Liver (tissue), 8 donors: ENCODE measurements at regions not wholly inside any gene's neighbourhood (a gene's known extent, or its start where the extent isn't known, plus 50 kb on each side); places are given as distances from the start of the nearest gene placed in this dataset.

Experiments used
- DNase-seq: peaks from one replicate; pipeline ENCODE4 v3.0.0-alpha.2; 2017; ENCODE audit warnings: low spot score
- H3K27ac ChIP-seq, 2 donors: one replicate each; pipeline ENCODE4 v1.7.0; 2013; ENCODE audit warnings: inconsistent platforms in 2 of 2, low read length in 2 of 2, control low read depth in 1 of 2, low read depth in 1 of 2, mild to moderate bottlenecking in 1 of 2
- H3K27me3 ChIP-seq, 4 donors: one replicate each; pipeline versions ENCODE4 v1.6.1 to v1.7.0; 2013; ENCODE audit warnings: low read length in 3 of 4, inconsistent platforms in 1 of 4, mild to moderate bottlenecking in 1 of 4, moderate library complexity in 1 of 4; ENCODE audit not compliant: control insufficient read depth in 4 of 4, insufficient read depth in 4 of 4
- H3K36me3 ChIP-seq, 4 donors: one replicate each; pipeline versions ENCODE4 v1.6.1 to v1.7.0; 2013; ENCODE audit warnings: low read length in 3 of 4, mild to moderate bottlenecking in 3 of 4, low read depth in 1 of 4, moderate library complexity in 1 of 4; ENCODE audit not compliant: control insufficient read depth in 4 of 4, insufficient read depth in 3 of 4
- H3K4me1 ChIP-seq, 4 donors: one replicate each; pipeline versions ENCODE4 v1.6.1 to v1.7.0; 2013; ENCODE audit warnings: low read length in 3 of 4, mild to moderate bottlenecking in 3 of 4, moderate library complexity in 1 of 4; ENCODE audit not compliant: control insufficient read depth in 4 of 4, insufficient read depth in 4 of 4
- H3K4me3 ChIP-seq, 3 donors: one replicate each; pipeline versions ENCODE4 v1.6.1 to v1.7.0; 2013; ENCODE audit warnings: low read length in 3 of 3, control low read depth in 1 of 3, low read depth in 1 of 3, mild to moderate bottlenecking in 1 of 3
- H3K9ac ChIP-seq, 2 donors: one replicate each; pipeline ENCODE4 v1.7.0; 2013; ENCODE audit warnings: low read length in 2 of 2, mild to moderate bottlenecking in 2 of 2, moderate library complexity in 2 of 2, control low read depth in 1 of 2, low read depth in 1 of 2
- H3K9me3 ChIP-seq, 4 donors: one replicate each; pipeline versions ENCODE4 v1.6.1 to v1.7.0; 2013; ENCODE audit warnings: low read length in 3 of 4; ENCODE audit not compliant: control insufficient read depth in 4 of 4
- CTCF ChIP-seq: fragments of 150-350 bp; IDR thresholded peaks from 2 replicates; pipeline ENCODE4 v1.5.1; 2017; ENCODE audit warnings: improper control_type of control experiment, low read depth, low read length; ENCODE audit not compliant: missing input control
- EGR1 ChIP-seq, 2 donors: IDR thresholded peaks; 2 replicates each; pipeline ENCODE4 v1.6.1; 2016 to 2018; ENCODE audit warnings: antibody characterized with exemption in 2 of 2, low read depth in 2 of 2
- FOXA2 ChIP-seq: IDR thresholded peaks from 2 replicates; pipeline ENCODE4 v1.6.1; 2016; ENCODE audit warnings: antibody characterized with exemption
- GABPA ChIP-seq, 2 donors: IDR thresholded peaks in 1 of 2; conservative IDR thresholded peaks in 1 of 2; 2 replicates each; pipeline ENCODE4 v1.6.1; 2016; ENCODE audit warnings: antibody characterized with exemption in 2 of 2, mild to moderate bottlenecking in 1 of 2, moderate library complexity in 1 of 2
- HNF4A ChIP-seq, 2 donors: conservative IDR thresholded peaks; 2 replicates each; pipeline ENCODE4 v1.6.1; 2016; ENCODE audit warnings: antibody characterized with exemption in 2 of 2, mild to moderate bottlenecking in 2 of 2
- HNF4G ChIP-seq: IDR thresholded peaks from 2 replicates; pipeline ENCODE4 v1.6.1; 2016; ENCODE audit warnings: antibody characterized with exemption
- NR2F2 ChIP-seq: IDR thresholded peaks from 2 replicates; pipeline ENCODE4 v1.6.1; 2016; ENCODE audit warnings: antibody characterized with exemption
- SP1 ChIP-seq: IDR thresholded peaks from 2 replicates; pipeline ENCODE4 v1.6.1; 2018; ENCODE audit warnings: antibody characterized with exemption, mild to moderate bottlenecking
- TAF1 ChIP-seq: conservative IDR thresholded peaks from 2 replicates; pipeline ENCODE4 v1.6.1; 2016; ENCODE audit warnings: antibody characterized with exemption, mild to moderate bottlenecking
- YY1 ChIP-seq: IDR thresholded peaks from 2 replicates; pipeline ENCODE4 v1.6.1; 2016; ENCODE audit warnings: antibody characterized with exemption, mild to moderate bottlenecking
- WGBS: extraction: QIAGEN DNeasy Blood & Tissue Kit; methylation state at CpG from one replicate; pipeline ENCODE4 v1.1.7; 2013; 5-methylcytosine and 5-hydroxymethylcytosine counted together
- TF ChIP-seq, protein P1 (sequence below): IDR thresholded peaks from 2 replicates; pipeline ENCODE4 v1.6.1; 2016; ENCODE audit warnings: antibody characterized with exemption
- TF ChIP-seq, protein P2 (sequence below): IDR thresholded peaks from 2 replicates; pipeline ENCODE4 v1.6.1; 2016; ENCODE audit warnings: antibody characterized with exemption
- donor health status: healthy.
- donor health status: healthy.
- donor health status: healthy.
- donor health status: healthy.
- donor health status: healthy.

GRCh38 chr9:78383130-78383529 lies 86.2 kb downstream of the PSAT1 start:
- no peak overlapping the region for H3K27ac ChIP-seq
- no peak overlapping the region for H3K9ac ChIP-seq
- WGBS, result 72% methylated on average over 3 of the region's 3 CpGs
- no peak overlapping the region for H3K4me3 ChIP-seq
- TF ChIP-seq HNF4G (no peak), EGR1 (IDR thresholded peaks at IDR 0.05; ENCODE audit: low read depth in 2 of 2) (no peak), CTCF (no peak), HNF4A (conservative IDR thresholded peaks at IDR 0.05) (no peak), YY1 (no peak)
- TF ChIP-seq, protein P1, sequence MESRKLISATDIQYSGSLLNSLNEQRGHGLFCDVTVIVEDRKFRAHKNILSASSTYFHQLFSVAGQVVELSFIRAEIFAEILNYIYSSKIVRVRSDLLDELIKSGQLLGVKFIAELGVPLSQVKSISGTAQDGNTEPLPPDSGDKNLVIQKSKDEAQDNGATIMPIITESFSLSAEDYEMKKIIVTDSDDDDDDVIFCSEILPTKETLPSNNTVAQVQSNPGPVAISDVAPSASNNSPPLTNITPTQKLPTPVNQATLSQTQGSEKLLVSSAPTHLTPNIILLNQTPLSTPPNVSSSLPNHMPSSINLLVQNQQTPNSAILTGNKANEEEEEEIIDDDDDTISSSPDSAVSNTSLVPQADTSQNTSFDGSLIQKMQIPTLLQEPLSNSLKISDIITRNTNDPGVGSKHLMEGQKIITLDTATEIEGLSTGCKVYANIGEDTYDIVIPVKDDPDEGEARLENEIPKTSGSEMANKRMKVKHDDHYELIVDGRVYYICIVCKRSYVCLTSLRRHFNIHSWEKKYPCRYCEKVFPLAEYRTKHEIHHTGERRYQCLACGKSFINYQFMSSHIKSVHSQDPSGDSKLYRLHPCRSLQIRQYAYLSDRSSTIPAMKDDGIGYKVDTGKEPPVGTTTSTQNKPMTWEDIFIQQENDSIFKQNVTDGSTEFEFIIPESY, result no peak
- H3K9me3 ChIP-seq, result no peaks in the 10 kb centered on the region
- no peaks in the 10 kb centered on the region for H3K27me3 ChIP-seq
- H3K36me3 ChIP-seq, result no peaks in the 10 kb centered on the region
- DNase-seq, result no peak
- no peaks in the 10 kb centered on the region for H3K4me1 ChIP-seq

- Histone ChIP-seq H3K27me3 (no peaks in the 10 kb centered on the region), H3K4me1 (no peaks in the 10 kb centered on the region), H3K9me3 (no peaks in the 10 kb centered on the region), H3K9ac (no peak overlapping the region), H3K27ac (no peak overlapping the region), H3K36me3 (no peaks in the 10 kb centered on the region), H3K4me3 (no peak overlapping the region)
- no peak for TF ChIP-seq FOXA2
- no peak for TF ChIP-seq NR2F2
- TF ChIP-seq EGR1 (IDR thresholded peaks at IDR 0.05; ENCODE audit: low read depth in 2 of 2), result no peak
- no peak for DNase-seq
- 96% methylated on average over 1 of the region's 1 CpG for WGBS
These were observed 89.4 kb downstream of the PSAT1 start for GRCh38 chr9:78386348-78386747.

GRCh38 chr9:78386773-78387172 lies 89.8 kb downstream of the PSAT1 start:
- TF ChIP-seq GABPA (IDR thresholded peaks at IDR 0.05 in 1 of 2, conservative IDR thresholded peaks at IDR 0.05 in 1 of 2) (no peak), HNF4A (conservative IDR thresholded peaks at IDR 0.05) (peak; percentile 53 to 70), HNF4G (peak; percentile 46), SP1 (no peak), TAF1 (no peak), FOXA2 (no peak), YY1 (no peak), CTCF (no peak)
- TF ChIP-seq, protein P2, sequence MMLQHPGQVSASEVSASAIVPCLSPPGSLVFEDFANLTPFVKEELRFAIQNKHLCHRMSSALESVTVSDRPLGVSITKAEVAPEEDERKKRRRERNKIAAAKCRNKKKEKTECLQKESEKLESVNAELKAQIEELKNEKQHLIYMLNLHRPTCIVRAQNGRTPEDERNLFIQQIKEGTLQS, result peak; percentile 63
- no peak overlapping the region for H3K4me3 ChIP-seq
- no peak for DNase-seq
- H3K9ac ChIP-seq, result no peak overlapping the region
- H3K9me3 ChIP-seq, result no peaks in the 10 kb centered on the region
- H3K27ac ChIP-seq, result no peak overlapping the region
- no peaks in the 10 kb centered on the region for H3K27me3 ChIP-seq
- no peaks in the 10 kb centered on the region for H3K36me3 ChIP-seq
- no peaks in the 10 kb centered on the region for H3K4me1 ChIP-seq
